ENCODE measurements at regions not wholly inside any gene's neighbourhood (a gene's known extent, or its start where the extent isn't known, plus 50 kb on each side); places are given as distances from the start of the nearest gene placed in this dataset.

DNA sequence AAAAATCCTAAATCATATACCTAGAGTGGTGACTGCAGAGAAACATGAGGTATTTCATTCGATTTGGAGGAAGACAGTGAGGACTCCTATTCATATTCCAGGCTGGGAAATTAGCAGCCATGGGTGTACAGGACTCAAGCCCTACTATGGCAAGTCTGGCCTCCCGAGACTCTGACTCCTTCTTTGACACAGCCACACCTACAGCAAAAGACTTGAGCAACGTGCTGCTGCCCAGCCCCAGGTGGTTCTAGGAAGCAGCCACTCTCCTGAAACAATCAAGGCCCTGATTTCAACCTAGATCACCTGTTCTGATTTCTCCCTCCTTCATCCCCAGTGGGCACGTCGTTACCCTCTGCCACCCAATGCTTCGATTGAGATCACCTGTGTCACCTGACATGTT, 84.0 kb upstream of the ATP11B start:
- TF ChIP-seq, protein P1, sequence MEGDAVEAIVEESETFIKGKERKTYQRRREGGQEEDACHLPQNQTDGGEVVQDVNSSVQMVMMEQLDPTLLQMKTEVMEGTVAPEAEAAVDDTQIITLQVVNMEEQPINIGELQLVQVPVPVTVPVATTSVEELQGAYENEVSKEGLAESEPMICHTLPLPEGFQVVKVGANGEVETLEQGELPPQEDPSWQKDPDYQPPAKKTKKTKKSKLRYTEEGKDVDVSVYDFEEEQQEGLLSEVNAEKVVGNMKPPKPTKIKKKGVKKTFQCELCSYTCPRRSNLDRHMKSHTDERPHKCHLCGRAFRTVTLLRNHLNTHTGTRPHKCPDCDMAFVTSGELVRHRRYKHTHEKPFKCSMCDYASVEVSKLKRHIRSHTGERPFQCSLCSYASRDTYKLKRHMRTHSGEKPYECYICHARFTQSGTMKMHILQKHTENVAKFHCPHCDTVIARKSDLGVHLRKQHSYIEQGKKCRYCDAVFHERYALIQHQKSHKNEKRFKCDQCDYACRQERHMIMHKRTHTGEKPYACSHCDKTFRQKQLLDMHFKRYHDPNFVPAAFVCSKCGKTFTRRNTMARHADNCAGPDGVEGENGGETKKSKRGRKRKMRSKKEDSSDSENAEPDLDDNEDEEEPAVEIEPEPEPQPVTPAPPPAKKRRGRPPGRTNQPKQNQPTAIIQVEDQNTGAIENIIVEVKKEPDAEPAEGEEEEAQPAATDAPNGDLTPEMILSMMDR (IDR thresholded peaks at IDR 0.05) = no peak
- TF ChIP-seq POLR2AphosphoS5 (IDR thresholded peaks at IDR 0.05; ENCODE audit: low read depth, low read length) (no peak), NFIC (IDR thresholded peaks at IDR 0.05; ENCODE audit: borderline replicate concordance) (no peak)

Measured in SK-N-SH (cell line).